ENCODE measurements at regions not wholly inside any gene's neighbourhood (a gene's known extent, or its start where the extent isn't known, plus 50 kb on each side); places are given as distances from the start of the nearest gene placed in this dataset.

- Histone ChIP-seq H3K27ac (no peak overlapping the region), H3K79me2 (ENCODE audit: low read depth) (no peaks in the 10 kb centered on the region), H4K20me1 (ENCODE audit: insufficient read depth) (no peaks in the 10 kb centered on the region), H3K4me1 (replicated peaks; ENCODE audit: insufficient read depth) (peaks cover 8% of the 10 kb centered on the region), H2AFZ (peak overlapping the region; percentile 31; the same call in 1 of the 2 replicates), H3K4me3 (no peak overlapping the region), H3K9me3 (ENCODE audit: insufficient read depth, low read depth) (no peaks in the 10 kb centered on the region; the same call in 1 of the 2 replicates), H3F3A (ENCODE audit: insufficient read depth, low read depth) (no peaks in the 10 kb centered on the region), H3K36me3 (ENCODE audit: low read depth) (no peaks in the 10 kb centered on the region), H3K9me2 (ENCODE audit: insufficient read depth) (no peaks in the 10 kb centered on the region), H3K4me2 (no peak overlapping the region), H3K27me3 (ENCODE audit: insufficient read depth, low read depth) (no peaks in the 10 kb centered on the region)
- intact Hi-C loops (cut with micrococcal nuclease; ENCODE audit: unreplicated experiment): no loop called here
- no peak for DNase-seq
- TF ChIP-seq CTCF (conservative IDR thresholded peaks at IDR 0.05) (no peak), EZH2 (IDR thresholded peaks at IDR 0.05; ENCODE audit: low read depth) (no peak)
- CTCF ChIA-PET: no interaction called here
- no TSS peak for BruUV-seq (replicated peaks)
- POLR2A ChIA-PET (ENCODE audit: unreplicated experiment): no interaction called here
Observed at GRCh38 chr3:168570404-168571155, 474.9 kb upstream of the GOLIM4 start.

- H3K9me2 ChIP-seq (ENCODE audit: insufficient read depth): no peaks in the 10 kb centered on the region
- no peak overlapping the region for H3K27ac ChIP-seq
- H2AFZ ChIP-seq: no peak overlapping the region
- no peaks in the 10 kb centered on the region for H3K27me3 ChIP-seq (ENCODE audit: insufficient read depth, low read depth)
- TF ChIP-seq CTCF (conservative IDR thresholded peaks at IDR 0.05): no peak
- no peak for TF ChIP-seq EZH2 (IDR thresholded peaks at IDR 0.05; ENCODE audit: low read depth)
- ChIA-PET POLR2A (ENCODE audit: unreplicated experiment) (no interaction called here), CTCF (no interaction called here)
- H3K4me2 ChIP-seq: no peak overlapping the region
- no peaks in the 10 kb centered on the region for H3K4me1 ChIP-seq (replicated peaks; ENCODE audit: insufficient read depth)
- no peaks in the 10 kb centered on the region for H4K20me1 ChIP-seq (ENCODE audit: insufficient read depth)
- BruUV-seq (replicated peaks): no TSS peak
- H3K36me3 ChIP-seq (ENCODE audit: low read depth): no peaks in the 10 kb centered on the region
- DNase-seq: no peak
- no peak overlapping the region for H3K4me3 ChIP-seq
- H3K9me3 ChIP-seq (ENCODE audit: insufficient read depth, low read depth): no peaks in the 10 kb centered on the region
- H3K79me2 ChIP-seq (ENCODE audit: low read depth): no peaks in the 10 kb centered on the region
- no peaks in the 10 kb centered on the region for H3F3A ChIP-seq (ENCODE audit: insufficient read depth, low read depth)
- intact Hi-C loops (cut with micrococcal nuclease; ENCODE audit: unreplicated experiment): no loop called here
Observed at GRCh38 chr3:168558728-168559411, 463.1 kb upstream of the GOLIM4 start.

GRCh38 chr3:168552251-168552650 lies 456.5 kb upstream of the GOLIM4 start:
- Histone ChIP-seq H3K4me3 (no peak overlapping the region), H3K4me2 (no peak overlapping the region), H3K9me3 (ENCODE audit: insufficient read depth, low read depth) (no peaks in the 10 kb centered on the region), H3F3A (ENCODE audit: insufficient read depth, low read depth) (no peaks in the 10 kb centered on the region), H3K4me1 (replicated peaks; ENCODE audit: insufficient read depth) (no peaks in the 10 kb centered on the region), H3K36me3 (ENCODE audit: low read depth) (no peaks in the 10 kb centered on the region), H3K27ac (no peak overlapping the region), H3K9me2 (ENCODE audit: insufficient read depth) (no peaks in the 10 kb centered on the region), H3K27me3 (ENCODE audit: insufficient read depth, low read depth) (no peaks in the 10 kb centered on the region), H2AFZ (no peak overlapping the region), H3K79me2 (ENCODE audit: low read depth) (no peaks in the 10 kb centered on the region), H4K20me1 (ENCODE audit: insufficient read depth) (no peaks in the 10 kb centered on the region; the same call in 1 of the 2 replicates)
- BruUV-seq (replicated peaks): no TSS peak
- CTCF ChIA-PET: no interaction called here
- TF ChIP-seq CTCF (conservative IDR thresholded peaks at IDR 0.05) (no peak), EZH2 (IDR thresholded peaks at IDR 0.05; ENCODE audit: low read depth) (no peak)
- POLR2A ChIA-PET (ENCODE audit: unreplicated experiment): no interaction called here
- intact Hi-C loops (cut with micrococcal nuclease; ENCODE audit: unreplicated experiment): no loop called here
- DNase-seq: no peak

Measured in PC-9 (cell line).